Activated CD4-positive, alpha-beta memory T cell treated with anti-CD3 and anti-CD28 coated beads for 36 hours (primary cell): ENCODE measurements at regions not wholly inside any gene's neighbourhood (a gene's known extent, or its start where the extent isn't known, plus 50 kb on each side); places are given as distances from the start of the nearest gene placed in this dataset.

ENCODE experiments used
- CTCF ChIA-PET: fragments of 350-600 bp; sonication (Branson Sonifier 250); formaldehyde crosslinking; loops from one replicate; lab custom pipeline; 2021; ENCODE audit warnings: antibody characterized with exemption, inconsistent platforms; lab: Charles Lee
- POLR2A ChIA-PET: fragments of 350-600 bp; sonication (Branson Sonifier 250); formaldehyde crosslinking; loops from one replicate; lab custom pipeline; 2021; ENCODE audit warnings: antibody characterized with exemption; lab: Charles Lee
- DNase-seq: peaks from one replicate; pipeline ENCODE4 v3.0.0-alpha.2; 2020
- H3K27ac Mint-ChIP-seq: one replicate; pipeline ENCODE4 v1.8.0; 2021; ENCODE audit warnings: mixed read lengths
- H3K27me3 Mint-ChIP-seq: one replicate; pipeline ENCODE4 v1.8.0; 2021; ENCODE audit warnings: mixed read lengths
- H3K36me3 Mint-ChIP-seq: one replicate; pipeline ENCODE4 v1.8.0; 2021; ENCODE audit warnings: mixed read lengths
- H3K4me1 Mint-ChIP-seq: one replicate; pipeline ENCODE4 v1.8.0; 2021; ENCODE audit warnings: low read depth, mixed read lengths
- H3K4me3 Mint-ChIP-seq: one replicate; pipeline ENCODE4 v1.8.0; 2021; ENCODE audit warnings: mild to moderate bottlenecking, mixed read lengths
- H3K9me3 Mint-ChIP-seq: one replicate; pipeline ENCODE4 v1.8.0; 2021; ENCODE audit warnings: mixed read lengths
- intact Hi-C: fragments of 100-400 bp; cut with micrococcal nuclease; formaldehyde crosslinking; loops from one replicate; pipeline ENCODE4 v1.15.1; 2023

DNA sequence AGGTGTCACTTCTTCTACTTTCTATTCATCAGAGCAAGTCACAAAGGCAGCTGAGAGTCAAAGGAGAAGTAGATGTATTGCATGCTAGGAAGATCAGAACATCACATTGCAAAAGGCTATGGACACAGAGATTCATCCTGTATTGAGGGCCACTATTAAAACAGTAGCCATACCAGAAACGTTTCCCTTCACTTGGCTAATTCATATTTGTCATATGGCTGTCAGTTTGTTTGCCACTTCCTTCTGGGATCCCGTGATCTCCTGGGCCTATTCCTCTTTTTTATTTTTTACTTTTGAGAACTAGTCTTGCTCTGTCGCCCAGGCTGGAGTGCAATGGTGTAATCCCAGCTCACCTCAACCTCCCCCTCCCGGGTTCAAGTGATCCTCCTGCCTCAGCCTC lies 184.0 kb upstream of the SATB1 start:
- H3K4me3 Mint-ChIP-seq, result no peak overlapping the region
- peaks cover 9% of the 10 kb centered on the region for H3K9me3 Mint-ChIP-seq
- CTCF ChIA-PET, result no interaction called here
- intact Hi-C loops, result no loop called here
- H3K27me3 Mint-ChIP-seq, result no peaks in the 10 kb centered on the region
- DNase-seq, result no peak
- peaks cover 6% of the 10 kb centered on the region for H3K36me3 Mint-ChIP-seq
- POLR2A ChIA-PET, result interaction anchor here (0.7 kb wide), 1 partner anchor 16 kb away, joined by 5 read pairs; no protein-coding TSS in a partner anchor
- peaks cover 4% of the 10 kb centered on the region for H3K4me1 Mint-ChIP-seq
- no peak overlapping the region for H3K27ac Mint-ChIP-seq

DNA sequence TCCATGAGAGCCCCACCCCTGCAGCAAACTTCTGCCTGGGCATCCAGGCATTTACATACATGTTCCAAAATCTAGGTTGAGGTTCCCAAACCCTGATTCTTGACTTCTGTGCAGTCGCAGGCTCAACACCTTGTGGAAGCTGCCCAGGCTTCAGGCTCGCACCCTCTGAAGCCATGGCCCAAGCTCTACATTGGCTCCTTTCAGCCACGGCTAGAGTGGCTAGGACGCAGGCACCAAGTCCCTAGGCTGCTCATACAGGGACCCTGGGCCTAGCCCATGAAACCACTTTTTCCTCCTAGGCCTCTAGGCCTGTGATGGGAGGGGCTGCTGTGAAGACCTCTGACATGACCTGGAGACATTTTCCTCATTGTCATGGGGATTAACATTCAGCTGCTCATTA lies 172.8 kb upstream of the SATB1 start:
- Mint-ChIP-seq H3K9me3 (peaks cover 24% of the 10 kb centered on the region), H3K27ac (no peak overlapping the region), H3K36me3 (peaks cover 13% of the 10 kb centered on the region), H3K4me3 (no peak overlapping the region), H3K4me1 (no peaks in the 10 kb centered on the region), H3K27me3 (no peaks in the 10 kb centered on the region)
- intact Hi-C loops, result no loop called here
- no peak for DNase-seq
- CTCF ChIA-PET, result no interaction called here
- POLR2A ChIA-PET, result no interaction called here

DNA sequence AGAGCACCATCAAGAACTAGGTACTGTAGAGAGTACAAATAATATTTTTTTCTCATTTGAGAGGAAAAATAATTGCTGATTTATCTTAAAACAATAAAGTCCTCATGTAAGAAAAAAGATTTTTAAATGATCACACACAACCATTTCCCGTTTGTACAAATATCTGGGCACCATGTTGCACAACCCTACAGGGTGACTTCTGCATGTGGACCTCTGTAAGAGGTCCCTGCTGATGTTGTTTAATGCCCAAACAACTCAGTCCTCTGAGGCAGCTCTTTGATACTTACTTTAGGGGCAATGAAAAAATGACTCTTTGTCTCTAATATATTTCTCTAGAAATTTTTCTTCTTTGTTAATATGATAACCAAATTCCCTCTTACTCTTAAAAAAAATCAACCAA lies 168.1 kb upstream of the SATB1 start:
- POLR2A ChIA-PET, result no interaction called here
- no peak overlapping the region for H3K27ac Mint-ChIP-seq
- H3K4me3 Mint-ChIP-seq, result no peak overlapping the region
- CTCF ChIA-PET, result no interaction called here
- intact Hi-C loops, result no loop called here
- no peak for DNase-seq
- no peaks in the 10 kb centered on the region for H3K4me1 Mint-ChIP-seq
- peaks cover 6% of the 10 kb centered on the region for H3K36me3 Mint-ChIP-seq
- H3K9me3 Mint-ChIP-seq, result peaks cover 14% of the 10 kb centered on the region
- H3K27me3 Mint-ChIP-seq, result no peaks in the 10 kb centered on the region

DNA sequence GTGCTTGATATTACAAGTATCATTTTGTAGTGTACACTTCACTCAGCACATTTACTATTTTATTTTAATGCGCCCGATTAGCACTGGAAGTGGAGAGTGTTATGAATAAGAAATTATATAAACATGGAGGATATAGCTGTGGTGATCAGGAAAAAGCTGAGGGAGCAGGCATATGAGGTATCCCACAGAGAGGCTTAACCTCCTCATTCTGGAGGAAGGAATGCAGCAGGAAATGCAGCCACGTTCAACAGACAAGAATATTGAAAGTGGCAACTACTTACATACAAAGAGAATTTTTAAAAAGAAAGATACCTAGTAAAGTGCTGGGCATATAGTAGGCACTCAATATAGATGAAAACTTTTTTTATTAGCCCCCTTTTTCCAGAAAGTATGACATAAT lies 166.0 kb upstream of the SATB1 start:
- no peak overlapping the region for H3K27ac Mint-ChIP-seq
- H3K9me3 Mint-ChIP-seq, result no peaks in the 10 kb centered on the region
- intact Hi-C loops, result no loop called here
- POLR2A ChIA-PET, result no interaction called here
- no peaks in the 10 kb centered on the region for H3K4me1 Mint-ChIP-seq
- CTCF ChIA-PET, result interaction anchor here (1.4 kb wide), 1 partner anchor 167 kb away, joined by 4 read pairs; no protein-coding TSS in a partner anchor
- no peak for DNase-seq
- H3K4me3 Mint-ChIP-seq, result no peak overlapping the region
- H3K27me3 Mint-ChIP-seq, result no peaks in the 10 kb centered on the region
- no peaks in the 10 kb centered on the region for H3K36me3 Mint-ChIP-seq

DNA sequence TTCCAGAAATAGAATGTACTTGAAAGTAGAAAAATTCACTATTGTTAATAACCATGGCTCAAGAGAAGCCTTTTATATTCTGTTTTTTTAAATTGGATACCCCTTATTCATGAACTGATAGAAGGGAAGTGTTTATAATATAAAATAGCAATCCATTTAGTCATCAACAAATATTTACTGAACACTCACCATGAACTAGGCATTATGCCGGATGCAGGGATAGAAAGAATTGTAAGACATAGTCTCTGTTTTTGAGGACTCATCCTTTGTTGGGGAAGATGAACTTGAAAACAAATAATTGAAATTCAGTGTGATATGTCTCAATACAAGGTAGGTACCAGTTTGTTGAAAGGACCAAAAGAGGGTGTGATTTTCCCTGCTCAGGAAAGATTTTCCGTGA lies 160.9 kb upstream of the SATB1 start:
- CTCF ChIA-PET, result no interaction called here
- intact Hi-C loops, result no loop called here

DNA sequence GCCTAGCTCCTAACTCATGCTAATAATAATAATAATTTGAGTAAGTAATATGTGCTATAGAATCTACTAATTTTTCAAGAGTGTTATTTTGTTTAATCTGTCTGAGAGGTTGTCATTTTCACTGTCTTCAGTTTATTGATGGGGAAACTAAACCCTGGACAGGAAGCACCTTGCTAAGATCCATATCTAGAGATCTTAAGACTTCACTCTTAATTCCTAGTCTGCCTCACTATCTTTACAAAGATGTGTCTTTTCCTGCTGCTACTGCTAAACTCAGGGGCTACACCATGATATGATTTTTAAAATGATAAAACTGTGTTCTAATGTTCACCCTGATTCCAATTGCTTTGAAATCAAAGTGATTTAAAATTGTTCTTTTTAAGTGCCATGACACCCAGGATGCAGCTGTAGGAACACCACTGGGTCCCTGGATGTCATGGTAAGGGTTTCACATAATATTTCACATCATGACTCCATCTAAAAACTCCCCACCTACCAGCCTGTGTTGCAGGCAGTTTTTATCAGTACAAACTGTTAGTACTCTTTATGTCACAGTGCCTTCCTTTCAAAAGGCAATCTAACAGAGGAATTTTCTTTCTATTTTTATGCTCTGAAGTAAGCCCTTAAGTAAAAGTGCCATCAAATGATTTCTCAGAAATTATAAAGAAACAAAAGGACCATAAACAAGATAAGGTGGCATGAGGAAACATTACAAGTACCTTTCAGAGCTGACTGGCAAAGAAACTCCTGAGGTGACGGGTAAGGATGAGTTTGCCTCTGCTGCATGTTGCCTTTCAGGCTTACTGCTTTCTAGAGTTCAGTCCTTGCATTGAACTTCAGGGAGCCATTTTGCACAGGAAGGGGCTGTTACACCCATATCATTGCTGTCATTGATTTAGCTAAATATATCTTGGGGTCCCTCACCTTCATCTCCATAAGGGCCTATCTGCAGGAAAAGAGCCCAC lies 160.1 kb upstream of the SATB1 start:
- intact Hi-C loops, result no loop called here
- Mint-ChIP-seq H3K27me3 (no peaks in the 10 kb centered on the region), H3K9me3 (peaks cover 9% of the 10 kb centered on the region), H3K4me1 (peaks cover 9% of the 10 kb centered on the region), H3K4me3 (no peak overlapping the region), H3K36me3 (peaks cover 8% of the 10 kb centered on the region), H3K27ac (peak overlapping the region; percentile 26)
- POLR2A ChIA-PET, result interaction anchor here (0.8 kb wide), 1 partner anchor 94 kb away, joined by 3 read pairs; no protein-coding TSS in a partner anchor
- no peak for DNase-seq
- CTCF ChIA-PET, result interaction anchor here (0.7 kb wide), 1 partner anchor 26 kb away, joined by 3 read pairs; no protein-coding TSS in a partner anchor

More for the DNA sequence above, 160.9 kb upstream of the SATB1 start:
- POLR2A ChIA-PET, result no interaction called here
- Mint-ChIP-seq H3K27me3 (no peaks in the 10 kb centered on the region), H3K4me1 (peaks cover 9% of the 10 kb centered on the region), H3K27ac (no peak overlapping the region), H3K36me3 (peaks cover 8% of the 10 kb centered on the region), H3K4me3 (no peak overlapping the region), H3K9me3 (peaks cover 9% of the 10 kb centered on the region)
- no peak for DNase-seq

DNA sequence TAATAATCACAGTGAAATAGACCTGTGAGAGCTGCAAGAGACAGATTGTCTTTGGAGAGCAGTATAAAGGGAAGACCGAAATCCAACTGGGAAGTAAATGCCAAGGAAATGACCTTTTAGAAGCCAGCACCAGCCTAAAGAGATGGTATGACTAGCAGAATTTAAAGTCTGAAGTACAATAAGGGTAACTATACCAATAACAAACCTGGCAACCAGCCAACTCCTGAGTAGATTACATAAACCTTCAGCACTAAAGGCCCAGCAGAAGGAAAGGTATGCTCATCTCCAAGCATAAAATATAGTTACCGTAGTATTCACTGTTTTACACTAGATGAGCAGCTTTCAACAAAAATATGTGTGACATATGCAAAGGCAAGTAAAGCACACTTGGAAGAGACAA lies 155.1 kb upstream of the SATB1 start:
- H3K36me3 Mint-ChIP-seq, result peaks cover 8% of the 10 kb centered on the region
- CTCF ChIA-PET, result no interaction called here
- no peak overlapping the region for H3K27ac Mint-ChIP-seq
- peaks cover 4% of the 10 kb centered on the region for H3K4me1 Mint-ChIP-seq
- POLR2A ChIA-PET, result no interaction called here
- intact Hi-C loops, result no loop called here
- H3K9me3 Mint-ChIP-seq, result peaks cover 9% of the 10 kb centered on the region
- no peak overlapping the region for H3K4me3 Mint-ChIP-seq
- no peaks in the 10 kb centered on the region for H3K27me3 Mint-ChIP-seq
- no peak for DNase-seq

DNA sequence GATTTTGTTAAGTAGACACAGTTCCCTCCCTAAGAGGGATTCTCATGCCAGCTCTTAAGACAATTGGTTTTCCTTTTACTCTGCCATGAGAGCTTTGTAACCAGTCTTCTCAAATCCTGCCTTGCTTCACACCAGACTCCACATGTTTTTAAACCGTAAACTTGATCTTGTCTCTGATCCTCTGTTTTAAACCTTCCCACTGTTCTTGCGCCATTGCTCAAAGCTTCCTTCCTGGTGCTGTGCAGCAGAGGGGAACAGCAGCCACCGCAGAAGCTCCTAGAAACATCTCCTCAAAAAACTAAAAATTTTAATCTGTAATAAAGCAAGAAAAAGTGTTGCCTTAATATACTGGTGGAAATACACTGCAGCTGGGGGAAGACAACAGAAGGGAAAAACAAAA lies 154.5 kb upstream of the SATB1 start:
- H3K4me1 Mint-ChIP-seq, result no peaks in the 10 kb centered on the region
- H3K4me3 Mint-ChIP-seq, result no peak overlapping the region
- no peaks in the 10 kb centered on the region for H3K27me3 Mint-ChIP-seq
- no peak for DNase-seq
- peaks cover 8% of the 10 kb centered on the region for H3K9me3 Mint-ChIP-seq
- ChIA-PET CTCF (no interaction called here), POLR2A (no interaction called here)
- no peak overlapping the region for H3K27ac Mint-ChIP-seq
- peaks cover 8% of the 10 kb centered on the region for H3K36me3 Mint-ChIP-seq
- intact Hi-C loops, result no loop called here

DNA sequence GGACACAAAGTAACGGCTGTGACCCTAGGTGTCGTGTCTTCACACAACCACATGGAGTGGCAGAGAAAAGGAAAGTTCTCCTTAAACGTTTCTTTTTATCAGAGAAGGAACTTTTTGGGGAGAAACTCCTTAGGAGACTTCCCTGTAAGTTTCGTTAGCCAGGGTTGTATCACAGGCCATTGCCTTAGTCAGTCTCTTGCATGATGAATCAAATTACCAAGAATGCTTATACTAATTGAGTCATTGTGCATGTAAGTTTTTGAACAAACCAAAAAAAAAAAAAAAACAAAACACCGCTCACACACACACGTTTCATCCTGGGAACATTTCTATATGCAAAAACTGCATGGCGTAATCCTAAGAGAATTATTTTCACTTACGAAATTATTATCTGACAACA lies 150.4 kb upstream of the SATB1 start:
- Mint-ChIP-seq H3K27me3 (no peaks in the 10 kb centered on the region), H3K9me3 (no peaks in the 10 kb centered on the region), H3K36me3 (no peaks in the 10 kb centered on the region), H3K4me3 (no peak overlapping the region), H3K27ac (no peak overlapping the region), H3K4me1 (peaks cover 15% of the 10 kb centered on the region)
- no peak for DNase-seq
- intact Hi-C loops, result no loop called here
- CTCF ChIA-PET, result interaction anchor here (0.6 kb wide), 1 partner anchor 203 kb away, joined by 3 read pairs; no protein-coding TSS in a partner anchor
- POLR2A ChIA-PET, result no interaction called here

DNA sequence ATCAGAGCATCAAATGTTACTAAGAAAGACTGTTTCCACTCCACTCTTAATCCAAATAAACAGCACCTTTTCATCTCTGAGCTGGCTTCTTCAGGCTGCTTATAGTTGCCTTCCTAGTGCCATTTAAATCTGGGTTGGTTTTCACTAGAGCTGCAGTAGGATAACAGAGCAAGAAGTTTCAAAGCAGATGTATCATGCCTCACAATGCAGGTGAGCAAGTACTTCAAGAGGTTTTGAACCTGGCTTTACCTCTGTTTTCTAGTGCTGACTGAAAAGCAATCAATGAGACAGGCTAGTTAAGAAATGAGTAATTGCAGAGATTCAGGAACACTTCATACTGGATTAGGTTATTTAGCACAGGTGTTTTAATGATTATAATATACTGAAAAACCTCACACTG lies 147.7 kb upstream of the SATB1 start:
- Mint-ChIP-seq H3K4me1 (peaks cover 20% of the 10 kb centered on the region), H3K4me3 (no peak overlapping the region), H3K27me3 (no peaks in the 10 kb centered on the region), H3K27ac (no peak overlapping the region), H3K36me3 (no peaks in the 10 kb centered on the region), H3K9me3 (no peaks in the 10 kb centered on the region)
- DNase-seq, result no peak
- ChIA-PET POLR2A (no interaction called here), CTCF (interaction anchor here (1.9 kb wide), 1 partner anchor 13 kb away, joined by 7 read pairs; no protein-coding TSS in a partner anchor)
- intact Hi-C loops, result no loop called here

DNA sequence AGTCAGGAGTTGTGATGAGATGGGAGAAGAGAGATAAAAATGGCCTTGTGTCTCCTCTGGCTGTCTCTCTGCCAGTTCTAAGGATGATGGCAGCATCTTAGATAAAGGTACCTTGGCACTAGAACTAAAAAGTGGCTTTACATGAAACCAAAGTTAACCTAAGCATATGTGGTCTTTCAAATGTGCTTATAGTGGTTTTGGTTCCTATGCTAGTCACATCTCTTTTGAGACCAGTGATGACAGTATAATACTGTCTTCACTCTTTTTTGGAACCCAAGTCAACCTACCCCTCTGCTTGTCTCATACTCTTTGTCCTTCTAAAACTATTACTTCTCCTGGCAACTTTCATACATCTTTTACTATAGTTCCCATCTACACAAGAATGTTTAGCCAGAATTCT lies 142.2 kb upstream of the SATB1 start:
- Mint-ChIP-seq H3K4me1 (peaks cover 33% of the 10 kb centered on the region), H3K27me3 (no peaks in the 10 kb centered on the region), H3K36me3 (peaks cover 6% of the 10 kb centered on the region), H3K4me3 (no peak overlapping the region), H3K27ac (no peak overlapping the region), H3K9me3 (no peaks in the 10 kb centered on the region)
- intact Hi-C loops, result no loop called here
- POLR2A ChIA-PET, result no interaction called here
- CTCF ChIA-PET, result no interaction called here
- DNase-seq, result no peak

DNA sequence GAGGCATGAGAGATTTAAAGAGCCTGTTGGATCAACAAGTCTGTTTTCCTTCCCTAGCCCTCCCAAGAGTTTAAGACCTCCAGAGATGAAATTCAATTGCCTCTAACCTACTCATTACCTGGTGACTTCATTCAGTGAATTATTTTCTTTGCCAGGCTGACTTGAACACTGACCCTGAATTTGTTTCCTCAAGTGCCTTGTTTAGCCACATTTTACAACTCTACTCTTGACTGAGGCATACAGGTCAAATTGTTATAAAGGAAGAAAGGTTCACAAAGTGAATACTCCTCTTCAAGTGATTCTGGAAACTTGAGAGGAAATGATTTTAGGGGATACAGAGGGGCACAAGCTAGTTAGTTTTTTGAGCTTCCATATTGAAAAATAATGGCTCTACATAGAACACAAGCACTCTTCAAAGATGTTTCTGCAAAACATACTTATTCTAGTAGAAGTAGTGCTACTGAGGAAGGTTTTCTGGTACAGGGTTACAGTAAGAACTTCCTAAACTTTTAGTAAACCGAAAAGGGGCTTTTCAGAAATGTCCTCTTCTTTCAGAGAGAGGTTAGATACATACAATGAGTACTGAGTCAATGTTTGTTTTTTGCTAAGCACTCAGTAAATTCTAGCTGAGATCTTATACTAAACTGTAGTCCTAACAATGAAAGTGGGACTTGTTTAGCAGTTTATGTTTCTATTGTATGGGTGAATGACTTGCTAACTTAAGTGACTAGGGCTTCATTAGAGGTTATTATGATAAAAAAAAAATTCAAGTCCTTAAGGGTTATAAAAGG lies 137.4 kb upstream of the SATB1 start:
- intact Hi-C loops, result no loop called here
- Mint-ChIP-seq H3K36me3 (peaks cover 12% of the 10 kb centered on the region), H3K27ac (peak overlapping the region; percentile 67), H3K4me3 (no peak overlapping the region), H3K9me3 (no peaks in the 10 kb centered on the region), H3K4me1 (peaks cover 69% of the 10 kb centered on the region), H3K27me3 (no peaks in the 10 kb centered on the region)
- ChIA-PET POLR2A (interaction anchor here (1.8 kb wide), 1 partner anchor 117 kb away, joined by 5 read pairs; no protein-coding TSS in a partner anchor), CTCF (interaction anchor here (1.5 to 1.9 kb wide), 2 partner anchors 115 to 195 kb away, joined by 3 to 6 read pairs; no protein-coding TSS in a partner anchor)
- no peak for DNase-seq
